Mesenchymal stem cell (in vitro differentiated cells and primary cell): ENCODE measurements at regions not wholly inside any gene's neighbourhood (a gene's known extent, or its start where the extent isn't known, plus 50 kb on each side); places are given as distances from the start of the nearest gene placed in this dataset.

Experiments
- DNase-seq: peaks from one replicate; pipeline ENCODE4 v3.0.0-alpha.2; 2013
- H2AFZ ChIP-seq: one replicate; pipeline ENCODE4 v1.6.1; 2013; ENCODE audit warnings: low read depth, mild to moderate bottlenecking, control low read depth, inconsistent platforms, low read length, moderate library complexity
- H2AK5ac ChIP-seq: 2 replicates; pipeline ENCODE4 v1.6.1; 2013; ENCODE audit warnings: low read length, moderate library complexity, mild to moderate bottlenecking, inconsistent platforms; ENCODE audit not compliant: severe bottlenecking
- H2BK120ac ChIP-seq: one replicate; pipeline ENCODE4 v1.6.1; 2013; ENCODE audit warnings: low read depth, mild to moderate bottlenecking, inconsistent platforms, low read length, moderate library complexity
- H2BK12ac ChIP-seq, 2 experiments: one replicate each; pipeline ENCODE4 v1.6.1; 2013; ENCODE audit warnings: inconsistent platforms in 2 of 2, low read length in 2 of 2, mild to moderate bottlenecking in 2 of 2, moderate library complexity in 2 of 2, control low read depth in 1 of 2
- H2BK15ac ChIP-seq: one replicate; pipeline ENCODE4 v1.6.1; 2013; ENCODE audit warnings: mild to moderate bottlenecking, low read depth, inconsistent platforms; ENCODE audit not compliant: poor library complexity, severe bottlenecking
- H2BK5ac ChIP-seq: 2 replicates; pipeline ENCODE4 v1.6.1; 2013; ENCODE audit warnings: low read depth, mild to moderate bottlenecking, low read length, control low read depth, inconsistent platforms; ENCODE audit not compliant: poor library complexity, severe bottlenecking
- H3K14ac ChIP-seq, 2 experiments: one replicate each; pipeline ENCODE4 v1.6.1; 2013; ENCODE audit warnings: inconsistent platforms in 2 of 2, low read length in 2 of 2, control low read depth in 1 of 2, mild to moderate bottlenecking in 1 of 2, moderate library complexity in 1 of 2
- H3K18ac ChIP-seq, 2 experiments: one replicate each; pipeline ENCODE4 v1.6.1; 2013; ENCODE audit warnings: inconsistent platforms in 2 of 2, low read length in 2 of 2, control low read depth in 1 of 2, low read depth in 1 of 2, mild to moderate bottlenecking in 1 of 2
- H3K23ac ChIP-seq, 2 experiments: one replicate each; pipeline ENCODE4 v1.6.1; 2013; ENCODE audit warnings: inconsistent platforms in 2 of 2, low read length in 2 of 2, mild to moderate bottlenecking in 2 of 2, moderate library complexity in 2 of 2, control low read depth in 1 of 2
- H3K27ac ChIP-seq: 2 replicates; pipeline ENCODE4 v1.5.1; 2013; ENCODE audit warnings: mild to moderate bottlenecking, moderate library complexity, low read length, control low read depth, inconsistent platforms; ENCODE audit not compliant: poor library complexity, severe bottlenecking
- H3K27me3 ChIP-seq, 2 experiments: 2 replicates each; pipeline versions ENCODE4 v1.6.1 to v1.7.0; 2013; ENCODE audit warnings: low read length in 2 of 2, mild to moderate bottlenecking in 2 of 2, moderate library complexity in 2 of 2, control low read depth in 1 of 2, inconsistent platforms in 1 of 2; ENCODE audit not compliant: control insufficient read depth in 1 of 2, insufficient read depth in 1 of 2
- H3K36me3 ChIP-seq, 2 experiments: 2 replicates each; pipeline versions ENCODE4 v1.6.1 to v1.7.0; 2013; ENCODE audit warnings: low read length in 2 of 2, control low read depth in 1 of 2, inconsistent platforms in 1 of 2, low read depth in 1 of 2, mild to moderate bottlenecking in 1 of 2; ENCODE audit not compliant: insufficient read depth in 2 of 2, control insufficient read depth in 1 of 2
- H3K4ac ChIP-seq, 2 experiments: one replicate each; pipeline ENCODE4 v1.6.1; 2013; ENCODE audit warnings: inconsistent platforms in 2 of 2, low read length in 2 of 2, mild to moderate bottlenecking in 2 of 2, moderate library complexity in 2 of 2, control low read depth in 1 of 2, low read depth in 1 of 2
- H3K4me1 ChIP-seq: 2 replicates; pipeline ENCODE4 v1.6.1; 2013; ENCODE audit warnings: low read depth, low read length, control low read depth; ENCODE audit not compliant: control insufficient read depth, insufficient read depth
- H3K4me2 ChIP-seq: 2 replicates; pipeline ENCODE4 v1.6.1; 2013; ENCODE audit warnings: low read length, mild to moderate bottlenecking, inconsistent platforms; ENCODE audit not compliant: poor library complexity, severe bottlenecking
- H3K4me3 ChIP-seq, 2 experiments: 2 replicates each; pipeline versions ENCODE4 v1.5.1 to v1.7.0; 2013; ENCODE audit warnings: low read length in 2 of 2, mild to moderate bottlenecking in 2 of 2, control low read depth in 1 of 2, low read depth in 1 of 2; ENCODE audit not compliant: insufficient read depth in 1 of 2
- H3K79me1 ChIP-seq: replicated peaks from 2 replicates; pipeline ENCODE4 v1.6.1; 2013; ENCODE audit warnings: mild to moderate bottlenecking, control low read depth, low read length, inconsistent platforms; ENCODE audit not compliant: poor library complexity, severe bottlenecking
- H3K9ac ChIP-seq: 2 replicates; pipeline ENCODE4 v1.7.0; 2013; ENCODE audit warnings: mild to moderate bottlenecking, low read length, moderate library complexity
- H3K9me3 ChIP-seq: 2 replicates; pipeline ENCODE4 v1.7.0; 2013; ENCODE audit warnings: mild to moderate bottlenecking, low read length; ENCODE audit not compliant: control insufficient read depth
- H4K8ac ChIP-seq: one replicate; pipeline ENCODE4 v1.6.1; 2013; ENCODE audit warnings: inconsistent platforms, mild to moderate bottlenecking, low read length, moderate library complexity
- H4K91ac ChIP-seq: one replicate; pipeline ENCODE4 v1.6.1; 2013; ENCODE audit warnings: mild to moderate bottlenecking, low read length, inconsistent platforms
- WGBS: methylation state at CpG from one replicate; pipeline ENCODE4 v1.1.7; 2013; ENCODE audit warnings: mixed read lengths; 5-methylcytosine and 5-hydroxymethylcytosine counted together

GRCh38 chr5:1670351-1670750, 129.3 kb downstream of the MRPL36 start:
- Histone ChIP-seq H3K4me3 (no peak overlapping the region), H4K8ac (no peak overlapping the region), H3K18ac (peak overlapping the region in 1 of 2 experiments; percentile 7), H2AFZ (no peak overlapping the region), H3K4ac (no peak overlapping the region), H3K36me3 (no peaks in the 10 kb centered on the region), H3K27ac (no peak overlapping the region), H3K79me1 (no peaks in the 10 kb centered on the region), H3K9me3 (no peaks in the 10 kb centered on the region), H3K4me1 (peaks cover 5% of the 10 kb centered on the region), H2BK15ac (no peak overlapping the region), H3K27me3 (peaks cover 62 to 75% of the 10 kb centered on the region in 2 experiments), H2AK5ac (no peak overlapping the region), H2BK5ac (no peak overlapping the region), H2BK12ac (no peak overlapping the region), H3K4me2 (no peak overlapping the region), H3K9ac (no peak overlapping the region), H3K14ac (no peak overlapping the region), H2BK120ac (no peak overlapping the region), H4K91ac (no peak overlapping the region), H3K23ac (no peak overlapping the region)
- peak; percentile 2 for DNase-seq
- 13% methylated on average over 1 of the region's 2 CpGs for whole genome bisulfite sequencing

DNA sequence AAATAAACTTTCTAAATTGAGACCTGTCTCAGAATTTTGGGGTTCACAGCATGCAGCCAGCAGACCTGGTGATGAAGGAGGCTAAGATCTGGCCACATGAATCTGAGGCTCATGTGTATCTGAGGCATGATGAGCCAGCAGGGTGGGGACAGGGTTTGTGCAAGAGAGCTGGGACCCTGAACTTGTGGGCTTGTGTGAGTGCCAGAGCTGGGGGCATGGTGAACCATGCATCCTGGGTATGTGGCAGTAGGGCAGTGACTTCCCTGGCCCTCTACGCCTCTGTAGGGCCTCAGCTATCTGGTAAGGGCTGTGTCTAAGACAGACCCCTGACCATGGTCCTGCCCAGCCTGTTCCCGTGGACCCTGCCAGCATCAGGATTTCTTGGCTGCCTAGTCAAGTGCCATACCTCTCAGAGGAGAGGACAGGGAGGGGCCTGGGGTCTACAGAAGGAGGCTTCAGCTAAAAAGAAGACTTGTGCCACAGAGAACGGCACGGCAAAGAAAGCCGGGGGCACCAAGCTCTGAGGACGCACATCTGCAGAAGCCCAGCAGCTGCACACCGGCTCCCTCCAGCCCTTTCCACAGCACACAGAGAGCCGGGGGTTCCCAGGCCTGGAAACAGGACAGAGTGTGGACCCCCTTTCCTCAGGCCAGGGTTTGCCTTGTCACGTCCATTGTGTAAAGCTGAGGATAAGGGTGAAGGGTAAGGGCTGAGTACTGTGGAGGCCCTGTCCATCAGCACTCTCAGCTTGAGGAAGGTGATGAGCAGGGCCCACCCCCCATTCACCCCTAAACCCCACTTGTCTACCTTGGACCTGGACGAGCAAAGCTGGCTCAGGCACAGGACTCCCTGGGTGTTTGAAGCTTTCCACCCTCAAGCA, 130.1 kb downstream of the MRPL36 start:
- H3K27ac ChIP-seq, result no peak overlapping the region
- no peak overlapping the region for H2AK5ac ChIP-seq
- H3K23ac ChIP-seq, result no peak overlapping the region
- peaks cover 63 to 83% of the 10 kb centered on the region in 2 experiments for H3K27me3 ChIP-seq
- no peak overlapping the region for H2BK15ac ChIP-seq
- H3K4ac ChIP-seq, result no peak overlapping the region
- no peaks in the 10 kb centered on the region for H3K79me1 ChIP-seq
- peaks cover 5% of the 10 kb centered on the region for H3K4me1 ChIP-seq
- no peak overlapping the region for H3K18ac ChIP-seq
- H3K9me3 ChIP-seq, result no peaks in the 10 kb centered on the region
- no peaks in the 10 kb centered on the region for H3K36me3 ChIP-seq
- 82% methylated on average over 7 of the region's 10 CpGs for WGBS
- no peak overlapping the region for H3K14ac ChIP-seq
- no peak overlapping the region for H2BK120ac ChIP-seq
- H2BK5ac ChIP-seq, result no peak overlapping the region
- no peak overlapping the region for H3K4me2 ChIP-seq
- H3K4me3 ChIP-seq, result no peak overlapping the region
- no peak for DNase-seq
- no peak overlapping the region for H2BK12ac ChIP-seq
- no peak overlapping the region for H2AFZ ChIP-seq
- H4K8ac ChIP-seq, result no peak overlapping the region
- H3K9ac ChIP-seq, result peak overlapping the region; percentile 33
- no peak overlapping the region for H4K91ac ChIP-seq

- Histone ChIP-seq H2AK5ac (no peak overlapping the region), H3K4me3 (no peak overlapping the region), H3K23ac (no peak overlapping the region), H3K4me2 (no peak overlapping the region), H3K27me3 (peaks cover 64 to 82% of the 10 kb centered on the region in 2 experiments), H3K9me3 (no peaks in the 10 kb centered on the region), H3K9ac (no peak overlapping the region), H2BK120ac (no peak overlapping the region), H2BK12ac (no peak overlapping the region), H3K27ac (no peak overlapping the region), H3K14ac (no peak overlapping the region), H4K91ac (no peak overlapping the region), H2BK15ac (no peak overlapping the region), H2BK5ac (no peak overlapping the region), H4K8ac (no peak overlapping the region), H3K79me1 (no peaks in the 10 kb centered on the region), H3K36me3 (no peaks in the 10 kb centered on the region), H2AFZ (no peak overlapping the region), H3K18ac (no peak overlapping the region), H3K4ac (no peak overlapping the region), H3K4me1 (peaks cover 5% of the 10 kb centered on the region)
- DNase-seq, result no peak
- 23% methylated on average over 23 of the region's 23 CpGs for WGBS
These were observed 131.4 kb downstream of the MRPL36 start for GRCh38 chr5:1668141-1668721.

DNA sequence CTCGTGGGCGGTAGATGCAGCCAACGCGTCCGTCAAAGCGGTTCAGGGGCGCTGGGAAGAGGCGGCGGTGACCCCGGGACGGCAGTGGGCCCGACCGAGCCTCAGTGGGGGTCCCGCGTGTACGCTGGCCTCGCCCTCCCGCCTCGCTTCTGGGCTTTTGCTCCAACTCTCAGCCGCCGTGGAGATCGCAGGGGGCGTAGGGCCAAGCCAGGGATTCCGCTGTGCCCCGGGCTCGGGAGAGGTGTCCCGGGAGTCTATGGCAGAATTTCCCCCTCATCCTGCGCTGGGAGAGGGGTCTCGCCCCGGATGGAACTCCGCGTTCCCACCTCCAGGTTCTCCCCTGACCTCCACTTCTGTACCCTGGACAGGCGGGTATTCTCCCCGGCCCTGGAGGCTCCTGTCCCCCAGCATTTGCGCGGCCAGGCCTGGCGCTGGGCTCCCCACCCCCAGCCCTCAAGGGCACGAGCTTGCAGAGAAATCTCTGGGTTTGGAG, 131.9 kb downstream of the MRPL36 start:
- Histone ChIP-seq H3K18ac (no peak overlapping the region), H3K23ac (no peak overlapping the region), H3K9ac (no peak overlapping the region), H2BK120ac (no peak overlapping the region), H2BK15ac (no peak overlapping the region), H2AFZ (no peak overlapping the region), H2BK5ac (no peak overlapping the region), H3K27me3 (peaks cover 64 to 78% of the 10 kb centered on the region in 2 experiments), H2AK5ac (no peak overlapping the region), H3K27ac (no peak overlapping the region), H2BK12ac (no peak overlapping the region), H3K4me2 (no peak overlapping the region), H3K4ac (no peak overlapping the region), H3K79me1 (no peaks in the 10 kb centered on the region), H3K14ac (no peak overlapping the region), H3K4me1 (peaks cover 5% of the 10 kb centered on the region), H4K91ac (no peak overlapping the region), H3K9me3 (no peaks in the 10 kb centered on the region), H3K36me3 (no peaks in the 10 kb centered on the region), H3K4me3 (no peak overlapping the region), H4K8ac (no peak overlapping the region)
- 7% methylated on average over 35 of the region's 38 CpGs for WGBS
- DNase-seq, result no peak
